SK-N-DZ (cell line): ENCODE measurements at regions not wholly inside any gene's neighbourhood (a gene's known extent, or its start where the extent isn't known, plus 50 kb on each side); places are given as distances from the start of the nearest gene placed in this dataset.

Experiments
- DNase-seq: peaks from one replicate; pipeline ENCODE4 v3.0.0-alpha.2; 2015; ENCODE audit warnings: low spot score

GRCh38 chr5:106601620-106602019 lies 1069.1 kb downstream of the EFNA5 start:
- DNase-seq, result no peak

DNA sequence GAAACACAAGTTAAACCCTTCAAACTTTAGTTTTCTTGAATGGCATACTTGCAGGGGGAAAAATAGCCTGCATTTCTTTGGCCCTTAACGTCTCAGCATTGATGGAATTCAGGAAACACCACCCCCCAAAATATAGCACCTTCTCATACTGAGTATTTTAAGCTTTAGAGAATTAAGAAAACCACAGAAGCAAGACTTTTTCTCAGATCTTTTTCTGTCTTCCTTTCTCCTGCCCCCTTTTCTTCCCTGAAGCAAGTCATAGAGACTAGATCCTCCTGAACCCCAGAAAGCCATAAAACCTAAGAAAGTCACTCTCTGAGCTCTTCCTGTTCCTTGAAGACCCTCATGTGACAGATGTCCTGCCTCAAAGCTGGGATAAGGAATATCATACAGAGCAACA lies 1069.9 kb downstream of the EFNA5 start:
- no peak for DNase-seq

DNA sequence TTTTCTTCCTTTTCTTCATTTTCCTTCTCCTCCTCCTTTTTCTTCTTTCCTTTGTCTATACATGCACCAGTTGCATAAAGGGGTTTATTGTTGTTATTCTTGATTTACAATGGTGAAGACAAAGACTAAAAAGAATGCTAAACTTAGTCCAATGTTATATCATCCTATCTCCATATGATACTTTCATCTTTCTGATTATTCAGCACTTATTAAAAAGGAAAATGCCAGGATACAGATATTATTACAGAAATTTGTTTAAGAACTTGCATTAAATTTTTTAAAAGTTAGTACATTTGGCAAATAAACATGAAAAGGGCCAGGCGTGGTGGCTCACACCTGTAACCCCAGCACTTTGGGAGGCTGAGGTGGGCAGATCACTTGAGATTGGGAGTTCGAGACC lies 1074.9 kb downstream of the EFNA5 start:
- DNase-seq, result no peak

DNA sequence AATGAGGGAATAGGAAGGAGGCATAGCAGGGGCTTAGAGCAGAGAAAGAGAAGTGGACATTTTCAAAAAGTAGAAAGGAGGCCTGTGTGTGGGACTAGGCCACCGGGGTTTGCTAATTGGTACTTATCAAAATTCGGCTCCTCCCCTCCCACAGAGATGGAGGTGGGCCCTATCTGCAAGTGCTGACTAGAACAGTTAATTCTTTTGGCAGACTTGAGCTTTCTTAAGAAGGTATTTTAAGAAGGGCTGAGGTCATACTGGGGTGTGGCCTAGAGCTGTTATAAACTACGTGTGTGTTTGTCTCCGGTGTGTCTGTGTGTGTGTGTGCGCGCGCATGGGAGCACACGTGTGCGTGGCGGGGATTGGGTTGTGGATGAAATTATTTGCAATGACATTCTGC lies 1086.5 kb downstream of the EFNA5 start:
- no peak for DNase-seq

DNA sequence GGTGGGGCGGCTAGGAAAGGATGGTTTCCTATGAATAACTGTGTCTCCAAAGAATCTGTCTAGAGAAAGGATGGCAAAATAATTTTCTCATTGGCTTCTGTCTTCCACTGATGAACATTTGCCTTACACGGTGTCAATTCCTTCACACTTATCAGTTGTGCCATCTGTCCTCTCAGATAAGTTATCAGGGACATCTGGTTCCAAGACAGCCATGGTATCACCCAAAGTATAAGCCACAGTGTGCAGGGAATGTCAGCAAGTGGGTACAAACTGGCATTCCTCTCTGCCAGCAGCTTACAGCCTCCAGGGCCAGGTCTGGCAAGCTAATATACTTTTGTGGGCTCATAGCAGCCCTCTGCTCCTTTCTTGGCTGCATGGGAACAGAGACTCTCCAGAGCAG lies 1092.0 kb downstream of the EFNA5 start:
- DNase-seq, result no peak

DNA sequence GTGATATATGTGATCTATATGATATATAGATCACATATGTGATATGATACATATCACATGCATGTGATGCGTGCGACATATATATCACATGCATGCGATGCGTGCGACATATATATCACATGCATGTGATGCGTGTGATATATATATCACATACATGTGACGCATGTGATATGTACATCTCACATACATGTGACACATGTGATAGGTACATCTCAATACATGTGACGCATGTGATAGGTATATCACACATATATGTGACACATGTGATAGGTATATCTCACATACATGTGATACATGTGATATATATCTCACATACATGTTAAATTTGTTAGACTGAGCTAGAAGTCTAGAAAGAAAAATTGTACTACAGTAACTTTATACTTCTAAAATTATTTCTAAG lies 1095.9 kb downstream of the EFNA5 start:
- DNase-seq, result no peak

DNA sequence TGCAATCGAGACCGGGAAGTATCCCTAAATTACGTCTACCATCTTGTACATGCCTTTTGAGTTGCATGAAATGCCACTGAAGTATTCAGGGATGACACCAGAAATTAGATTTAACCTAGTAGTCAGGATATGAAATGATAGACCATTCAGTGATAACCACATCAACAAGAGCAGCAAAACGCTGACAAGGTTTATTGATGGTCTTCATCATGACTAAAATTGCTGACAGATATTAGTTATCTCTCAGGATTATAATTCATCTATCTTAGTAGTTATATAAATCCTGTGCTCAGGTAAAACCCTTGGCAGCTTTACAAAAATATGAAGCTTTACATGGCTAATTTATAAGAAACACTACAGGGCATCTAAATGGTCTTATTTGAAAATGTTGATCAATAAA lies 1104.7 kb downstream of the EFNA5 start:
- DNase-seq, result no peak

DNA sequence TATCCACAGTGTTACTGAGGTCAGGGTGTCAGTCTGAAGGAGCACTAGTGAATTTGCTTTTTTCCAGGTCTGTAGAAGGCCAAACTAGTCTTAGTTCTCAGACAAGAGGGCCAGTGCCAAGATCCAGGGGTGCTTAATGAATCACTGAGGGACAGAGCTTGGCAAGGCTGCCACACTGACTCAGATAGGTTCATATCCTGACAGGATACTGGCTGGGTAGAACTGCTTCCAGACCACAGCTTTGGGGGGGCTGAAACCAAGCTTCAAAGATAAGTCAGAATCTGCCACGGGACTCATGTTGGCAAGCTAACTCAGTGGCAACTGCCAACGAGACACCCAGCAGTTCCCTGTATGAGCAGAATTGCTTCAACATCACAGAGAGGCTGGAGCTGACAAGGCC lies 1125.4 kb downstream of the EFNA5 start:
- DNase-seq, result no peak

GRCh38 chr5:106543330-106543729 lies 1127.4 kb downstream of the EFNA5 start:
- no peak for DNase-seq

GRCh38 chr5:106530150-106530549 lies 1140.6 kb downstream of the EFNA5 start:
- no peak for DNase-seq

DNA sequence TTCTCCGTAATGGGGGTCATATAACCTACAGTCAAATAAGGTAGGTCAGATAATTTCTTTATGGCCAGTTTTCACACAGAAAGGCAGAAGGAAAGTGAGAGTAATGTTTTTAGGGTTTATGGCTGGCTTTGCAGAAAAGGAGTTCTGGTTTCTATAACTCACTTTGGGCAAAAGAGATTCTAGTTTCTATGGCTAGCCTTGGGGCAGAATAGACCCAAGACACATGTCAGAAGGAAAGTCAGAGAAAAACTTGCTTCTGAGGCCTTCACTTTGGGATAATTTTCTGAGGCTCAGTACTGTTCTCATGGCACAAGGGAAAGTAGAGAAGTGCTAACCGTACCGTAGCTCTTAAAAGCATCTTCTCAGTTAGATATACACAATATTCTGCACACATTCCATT lies 1145.3 kb downstream of the EFNA5 start:
- DNase-seq, result no peak

DNA sequence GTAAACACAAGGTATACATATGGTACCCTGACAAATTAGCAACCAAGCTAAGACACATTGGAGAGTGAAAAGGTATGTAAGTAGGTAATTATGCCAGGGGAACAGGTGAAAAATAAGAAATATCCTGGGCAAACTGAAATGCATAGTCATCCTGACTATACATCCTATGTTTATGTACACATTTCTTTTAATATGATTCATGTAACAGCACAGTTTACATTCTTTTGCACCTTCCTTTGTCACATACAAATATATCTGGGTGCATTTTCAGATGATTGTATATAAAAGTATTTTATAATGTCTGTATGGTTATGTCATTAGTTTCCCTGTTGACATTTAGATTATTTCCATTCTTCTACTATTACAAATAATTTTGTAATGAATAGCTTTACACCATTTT lies 1146.9 kb downstream of the EFNA5 start:
- no peak for DNase-seq

DNA sequence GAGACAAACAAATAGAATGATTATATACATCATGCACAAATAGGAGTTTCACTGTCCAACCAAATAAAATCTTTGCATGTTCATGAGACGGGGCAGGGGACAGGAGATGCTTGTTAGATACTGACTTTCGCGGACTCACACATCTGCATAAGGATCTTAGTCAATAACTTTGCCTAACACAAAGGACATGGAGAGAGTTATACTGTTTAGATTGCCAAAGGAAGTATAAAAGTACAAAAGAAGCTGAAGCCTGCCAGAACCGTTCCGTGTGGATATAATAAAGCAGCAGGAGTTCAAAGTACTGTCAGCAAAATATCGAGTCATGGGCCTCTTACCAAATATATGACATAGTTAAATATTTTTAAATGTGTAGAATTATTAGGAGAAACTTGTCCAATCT lies 1148.4 kb downstream of the EFNA5 start:
- DNase-seq, result no peak

GRCh38 chr5:106521701-106522100 lies 1149.0 kb downstream of the EFNA5 start:
- DNase-seq, result no peak

GRCh38 chr5:106510321-106510720 lies 1160.4 kb downstream of the EFNA5 start:
- no peak for DNase-seq

GRCh38 chr5:106508894-106509293 lies 1161.8 kb downstream of the EFNA5 start:
- no peak for DNase-seq

DNA sequence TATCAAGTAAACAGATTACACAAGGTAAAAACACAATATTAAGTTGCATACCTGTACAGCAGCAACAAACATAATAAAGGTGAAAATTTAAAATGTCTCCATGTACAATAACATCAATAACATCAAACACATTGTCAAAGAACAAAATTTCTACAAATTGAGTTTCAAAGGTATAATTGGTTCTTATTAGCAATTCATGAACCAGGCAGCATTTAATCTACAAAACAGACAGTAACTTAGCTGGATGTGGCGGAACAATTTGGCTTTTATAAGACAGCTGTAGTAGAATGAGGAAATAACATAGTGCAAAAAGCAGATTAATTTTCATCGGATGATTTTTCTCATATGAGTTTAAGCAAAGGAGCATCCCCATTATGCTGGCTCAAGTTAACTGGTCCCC lies 1176.8 kb downstream of the EFNA5 start:
- no peak for DNase-seq

GRCh38 chr5:106489004-106489403 lies 1181.7 kb downstream of the EFNA5 start:
- DNase-seq, result no peak

DNA sequence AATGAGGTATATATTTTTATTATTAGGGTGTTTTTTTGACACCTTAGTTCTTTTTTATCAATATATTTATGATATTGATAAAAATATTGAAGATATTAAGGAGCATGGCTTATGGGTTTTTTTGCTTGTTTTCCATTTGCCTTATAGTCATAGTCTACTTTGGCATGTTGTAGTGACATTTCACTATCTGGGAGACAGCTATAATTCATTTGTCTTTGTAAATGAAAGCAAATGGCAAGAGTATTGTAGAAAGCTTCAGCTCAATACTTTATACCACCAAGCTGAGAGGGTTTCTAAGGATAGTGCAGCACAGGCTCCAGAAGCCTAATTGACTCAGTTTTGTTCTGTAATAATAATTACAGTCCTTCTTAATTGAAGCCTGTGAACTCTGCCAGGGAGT lies 1182.3 kb downstream of the EFNA5 start:
- DNase-seq, result no peak

DNA sequence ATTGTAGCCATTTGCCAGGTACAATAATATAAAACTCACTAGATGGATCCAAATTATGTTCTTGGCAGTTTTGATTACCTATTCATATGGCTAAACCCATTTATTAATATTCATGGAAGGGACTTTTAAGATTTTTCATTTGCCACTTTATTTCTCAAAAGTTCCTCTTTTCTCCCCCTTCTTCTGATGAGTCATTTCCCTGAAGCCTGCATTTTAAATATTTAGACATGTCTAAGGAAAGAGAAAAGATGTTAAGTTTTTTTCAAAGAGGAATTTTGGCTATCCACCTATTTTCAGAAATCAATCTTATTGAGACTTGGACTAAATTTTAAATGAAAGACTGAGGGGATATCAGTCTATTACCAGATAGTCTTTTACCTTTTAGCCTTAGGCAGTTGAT lies 1189.4 kb downstream of the EFNA5 start:
- no peak for DNase-seq

GRCh38 chr5:106476630-106477029 lies 1194.1 kb downstream of the EFNA5 start:
- no peak for DNase-seq

GRCh38 chr5:106474066-106474465 lies 1196.7 kb downstream of the EFNA5 start:
- no peak for DNase-seq

DNA sequence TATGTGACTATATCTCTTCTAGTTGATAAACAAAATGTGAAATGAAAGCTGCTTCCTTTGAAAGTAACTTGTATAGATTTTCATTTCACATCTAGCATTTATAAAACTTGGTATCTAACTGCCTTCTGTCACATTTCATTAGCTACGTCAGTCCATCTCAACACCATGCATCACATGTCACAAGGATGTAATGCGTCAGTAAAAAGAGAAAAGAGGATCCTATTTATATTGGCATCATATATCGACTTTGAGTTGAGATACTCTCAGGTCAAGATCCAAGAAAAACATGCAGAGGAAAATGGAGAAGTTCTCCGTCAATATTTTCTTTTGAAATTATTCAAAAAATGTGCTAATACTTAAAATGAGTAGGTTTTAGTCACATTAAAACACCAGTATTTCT lies 1211.2 kb downstream of the EFNA5 start:
- DNase-seq, result no peak

- DNase-seq, result peak; percentile 15
Observed at GRCh38 chr5:106454651-106455415, 1215.9 kb downstream of the EFNA5 start.
